ENCODE measurements at regions not wholly inside any gene's neighbourhood (a gene's known extent, or its start where the extent isn't known, plus 50 kb on each side); places are given as distances from the start of the nearest gene placed in this dataset.

GRCh38 chr7:67713451-67714056 is 716.9 kb downstream of the TYW1 start (continued):
- TF ChIP-seq, protein P1, sequence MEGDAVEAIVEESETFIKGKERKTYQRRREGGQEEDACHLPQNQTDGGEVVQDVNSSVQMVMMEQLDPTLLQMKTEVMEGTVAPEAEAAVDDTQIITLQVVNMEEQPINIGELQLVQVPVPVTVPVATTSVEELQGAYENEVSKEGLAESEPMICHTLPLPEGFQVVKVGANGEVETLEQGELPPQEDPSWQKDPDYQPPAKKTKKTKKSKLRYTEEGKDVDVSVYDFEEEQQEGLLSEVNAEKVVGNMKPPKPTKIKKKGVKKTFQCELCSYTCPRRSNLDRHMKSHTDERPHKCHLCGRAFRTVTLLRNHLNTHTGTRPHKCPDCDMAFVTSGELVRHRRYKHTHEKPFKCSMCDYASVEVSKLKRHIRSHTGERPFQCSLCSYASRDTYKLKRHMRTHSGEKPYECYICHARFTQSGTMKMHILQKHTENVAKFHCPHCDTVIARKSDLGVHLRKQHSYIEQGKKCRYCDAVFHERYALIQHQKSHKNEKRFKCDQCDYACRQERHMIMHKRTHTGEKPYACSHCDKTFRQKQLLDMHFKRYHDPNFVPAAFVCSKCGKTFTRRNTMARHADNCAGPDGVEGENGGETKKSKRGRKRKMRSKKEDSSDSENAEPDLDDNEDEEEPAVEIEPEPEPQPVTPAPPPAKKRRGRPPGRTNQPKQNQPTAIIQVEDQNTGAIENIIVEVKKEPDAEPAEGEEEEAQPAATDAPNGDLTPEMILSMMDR (conservative IDR thresholded peaks at IDR 0.05; ENCODE audit: low read depth in 2 of 2) = no peak

DNA sequence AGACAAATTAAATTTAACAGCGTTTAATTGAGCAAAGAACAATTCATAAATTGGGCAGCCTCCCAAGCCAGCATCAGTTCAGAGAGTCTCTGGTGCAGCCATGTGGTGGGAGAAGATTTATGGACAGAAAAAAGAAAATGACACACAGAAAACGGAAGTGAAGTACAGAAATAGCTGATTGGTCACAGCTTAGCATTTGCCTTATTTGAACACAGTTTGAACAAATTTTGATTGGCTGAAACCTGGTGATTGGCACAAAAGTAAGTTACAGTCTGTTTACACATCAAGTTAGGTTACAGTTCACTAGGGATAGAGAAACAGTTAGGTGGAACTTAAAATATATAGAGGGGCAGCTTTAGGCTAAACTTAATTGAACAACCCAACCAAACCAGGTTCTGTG is 720.1 kb downstream of the TYW1 start:
- no peaks in the 10 kb centered on the region for H3K4me1 Mint-ChIP-seq
- H3K36me3 ChIP-seq (ENCODE audit: insufficient read depth) = no peaks in the 10 kb centered on the region; the same call in 1 of the 2 replicates
- DNase-seq (ENCODE audit: low spot score) (no peak), ATAC-seq (no peak)
- no peaks in the 10 kb centered on the region for H3K4me1 ChIP-seq (ENCODE audit: insufficient read depth)
- no peak overlapping the region for H3K4me3 ChIP-seq
- H3K4me3 Mint-ChIP-seq = no peak overlapping the region
- H2AFZ ChIP-seq = no peak overlapping the region
- H3K36me3 Mint-ChIP-seq (ENCODE audit: low read depth) = peaks cover 52% of the 10 kb centered on the region
- H3K9me3 Mint-ChIP-seq = peaks cover 100% of the 10 kb centered on the region
- no peaks in the 10 kb centered on the region for H3F3A ChIP-seq (replicated peaks; ENCODE audit: low read depth)
- H3K79me2 ChIP-seq (replicated peaks; ENCODE audit: insufficient read depth) = no peaks in the 10 kb centered on the region
- H3K4me2 ChIP-seq = no peak overlapping the region
- H3K27me3 Mint-ChIP-seq (ENCODE audit: insufficient read depth, low read depth, poor library complexity) = peaks cover 4% of the 10 kb centered on the region
- H3K27ac Mint-ChIP-seq = no peak overlapping the region
- no peaks in the 10 kb centered on the region for H4K20me1 ChIP-seq (replicated peaks; ENCODE audit: insufficient read depth)
- H3K9me2 ChIP-seq (ENCODE audit: insufficient read depth) = no peaks in the 10 kb centered on the region
- TF ChIP-seq EZH2phosphoT487 (IDR thresholded peaks at IDR 0.05; ENCODE audit: unreplicated experiment) (no peak), POLR2AphosphoS5 (IDR thresholded peaks at IDR 0.05; ENCODE audit: low read depth) (no peak), JUNB (IDR thresholded peaks at IDR 0.05; ENCODE audit: unreplicated experiment) (no peak), ZNF114 (CRISPR knock-in tag; IDR thresholded peaks at IDR 0.05) (no peak), NANOG (IDR thresholded peaks at IDR 0.05; ENCODE audit: borderline replicate concordance) (no peak), STAT1 (IDR thresholded peaks at IDR 0.05; ENCODE audit: unreplicated experiment) (no peak)
- TF ChIP-seq, protein P1 (conservative IDR thresholded peaks at IDR 0.05; ENCODE audit: low read depth in 2 of 2) = no peak
- TF ChIP-seq, protein P2, sequence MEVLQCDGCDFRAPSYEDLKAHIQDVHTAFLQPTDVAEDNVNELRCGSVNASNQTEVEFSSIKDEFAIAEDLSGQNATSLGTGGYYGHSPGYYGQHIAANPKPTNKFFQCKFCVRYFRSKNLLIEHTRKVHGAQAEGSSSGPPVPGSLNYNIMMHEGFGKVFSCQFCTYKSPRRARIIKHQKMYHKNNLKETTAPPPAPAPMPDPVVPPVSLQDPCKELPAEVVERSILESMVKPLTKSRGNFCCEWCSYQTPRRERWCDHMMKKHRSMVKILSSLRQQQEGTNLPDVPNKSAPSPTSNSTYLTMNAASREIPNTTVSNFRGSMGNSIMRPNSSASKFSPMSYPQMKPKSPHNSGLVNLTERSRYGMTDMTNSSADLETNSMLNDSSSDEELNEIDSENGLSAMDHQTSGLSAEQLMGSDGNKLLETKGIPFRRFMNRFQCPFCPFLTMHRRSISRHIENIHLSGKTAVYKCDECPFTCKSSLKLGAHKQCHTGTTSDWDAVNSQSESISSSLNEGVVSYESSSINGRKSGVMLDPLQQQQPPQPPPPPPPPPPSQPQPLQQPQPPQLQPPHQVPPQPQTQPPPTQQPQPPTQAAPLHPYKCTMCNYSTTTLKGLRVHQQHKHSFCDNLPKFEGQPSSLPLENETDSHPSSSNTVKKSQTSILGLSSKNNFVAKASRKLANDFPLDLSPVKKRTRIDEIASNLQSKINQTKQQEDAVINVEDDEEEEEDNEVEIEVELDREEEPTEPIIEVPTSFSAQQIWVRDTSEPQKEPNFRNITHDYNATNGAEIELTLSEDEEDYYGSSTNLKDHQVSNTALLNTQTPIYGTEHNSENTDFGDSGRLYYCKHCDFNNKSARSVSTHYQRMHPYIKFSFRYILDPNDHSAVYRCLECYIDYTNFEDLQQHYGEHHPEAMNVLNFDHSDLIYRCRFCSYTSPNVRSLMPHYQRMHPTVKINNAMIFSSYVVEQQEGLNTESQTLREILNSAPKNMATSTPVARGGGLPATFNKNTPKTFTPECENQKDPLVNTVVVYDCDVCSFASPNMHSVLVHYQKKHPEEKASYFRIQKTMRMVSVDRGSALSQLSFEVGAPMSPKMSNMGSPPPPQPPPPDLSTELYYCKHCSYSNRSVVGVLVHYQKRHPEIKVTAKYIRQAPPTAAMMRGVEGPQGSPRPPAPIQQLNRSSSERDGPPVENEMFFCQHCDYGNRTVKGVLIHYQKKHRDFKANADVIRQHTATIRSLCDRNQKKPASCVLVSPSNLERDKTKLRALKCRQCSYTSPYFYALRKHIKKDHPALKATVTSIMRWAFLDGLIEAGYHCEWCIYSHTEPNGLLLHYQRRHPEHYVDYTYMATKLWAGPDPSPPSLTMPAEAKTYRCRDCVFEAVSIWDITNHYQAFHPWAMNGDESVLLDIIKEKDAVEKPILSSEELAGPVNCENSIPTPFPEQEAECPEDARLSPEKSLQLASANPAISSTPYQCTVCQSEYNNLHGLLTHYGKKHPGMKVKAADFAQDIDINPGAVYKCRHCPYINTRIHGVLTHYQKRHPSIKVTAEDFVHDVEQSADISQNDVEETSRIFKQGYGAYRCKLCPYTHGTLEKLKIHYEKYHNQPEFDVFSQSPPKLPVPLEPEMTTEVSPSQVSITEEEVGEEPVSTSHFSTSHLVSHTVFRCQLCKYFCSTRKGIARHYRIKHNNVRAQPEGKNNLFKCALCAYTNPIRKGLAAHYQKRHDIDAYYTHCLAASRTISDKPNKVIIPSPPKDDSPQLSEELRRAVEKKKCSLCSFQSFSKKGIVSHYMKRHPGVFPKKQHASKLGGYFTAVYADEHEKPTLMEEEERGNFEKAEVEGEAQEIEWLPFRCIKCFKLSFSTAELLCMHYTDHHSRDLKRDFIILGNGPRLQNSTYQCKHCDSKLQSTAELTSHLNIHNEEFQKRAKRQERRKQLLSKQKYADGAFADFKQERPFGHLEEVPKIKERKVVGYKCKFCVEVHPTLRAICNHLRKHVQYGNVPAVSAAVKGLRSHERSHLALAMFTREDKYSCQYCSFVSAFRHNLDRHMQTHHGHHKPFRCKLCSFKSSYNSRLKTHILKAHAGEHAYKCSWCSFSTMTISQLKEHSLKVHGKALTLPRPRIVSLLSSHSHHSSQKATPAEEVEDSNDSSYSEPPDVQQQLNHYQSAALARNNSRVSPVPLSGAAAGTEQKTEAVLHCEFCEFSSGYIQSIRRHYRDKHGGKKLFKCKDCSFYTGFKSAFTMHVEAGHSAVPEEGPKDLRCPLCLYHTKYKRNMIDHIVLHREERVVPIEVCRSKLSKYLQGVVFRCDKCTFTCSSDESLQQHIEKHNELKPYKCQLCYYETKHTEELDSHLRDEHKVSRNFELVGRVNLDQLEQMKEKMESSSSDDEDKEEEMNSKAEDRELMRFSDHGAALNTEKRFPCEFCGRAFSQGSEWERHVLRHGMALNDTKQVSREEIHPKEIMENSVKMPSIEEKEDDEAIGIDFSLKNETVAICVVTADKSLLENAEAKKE (CRISPR knock-in tag; IDR thresholded peaks at IDR 0.05) = no peak
- H3K27me3 ChIP-seq (ENCODE audit: insufficient read depth) = no peaks in the 10 kb centered on the region
- H3K27ac ChIP-seq (ENCODE audit: low read depth) = no peak overlapping the region
